ENCODE measurements at regions not wholly inside any gene's neighbourhood (a gene's known extent, or its start where the extent isn't known, plus 50 kb on each side); places are given as distances from the start of the nearest gene placed in this dataset.

DNA sequence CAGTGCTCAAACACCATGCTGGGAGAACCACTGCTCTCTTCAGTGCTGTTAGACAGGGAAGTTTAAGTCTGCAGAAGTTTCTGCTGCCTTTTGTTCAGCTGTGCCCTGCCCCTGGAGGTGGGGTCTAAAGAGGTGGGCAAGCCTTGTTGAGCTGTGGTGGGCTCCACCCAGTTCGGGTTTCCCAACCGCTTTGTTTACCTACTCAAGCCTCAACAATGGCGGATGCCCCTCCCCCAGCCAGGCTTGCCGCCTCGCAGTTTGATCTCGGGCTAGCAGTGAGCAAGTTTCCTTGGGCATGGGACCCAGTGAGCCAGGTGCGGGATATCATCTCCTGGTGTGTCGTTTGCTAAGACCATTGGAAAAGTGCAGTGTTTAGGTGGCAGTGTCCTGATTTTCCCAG is 670.2 kb upstream of the ALCAM start:
- no peak overlapping the region for H3K4me3 ChIP-seq (ENCODE audit: low read depth, low read length)
- DNase-seq (ENCODE audit: low read depth), result no peak
- TF ChIP-seq, protein P1, sequence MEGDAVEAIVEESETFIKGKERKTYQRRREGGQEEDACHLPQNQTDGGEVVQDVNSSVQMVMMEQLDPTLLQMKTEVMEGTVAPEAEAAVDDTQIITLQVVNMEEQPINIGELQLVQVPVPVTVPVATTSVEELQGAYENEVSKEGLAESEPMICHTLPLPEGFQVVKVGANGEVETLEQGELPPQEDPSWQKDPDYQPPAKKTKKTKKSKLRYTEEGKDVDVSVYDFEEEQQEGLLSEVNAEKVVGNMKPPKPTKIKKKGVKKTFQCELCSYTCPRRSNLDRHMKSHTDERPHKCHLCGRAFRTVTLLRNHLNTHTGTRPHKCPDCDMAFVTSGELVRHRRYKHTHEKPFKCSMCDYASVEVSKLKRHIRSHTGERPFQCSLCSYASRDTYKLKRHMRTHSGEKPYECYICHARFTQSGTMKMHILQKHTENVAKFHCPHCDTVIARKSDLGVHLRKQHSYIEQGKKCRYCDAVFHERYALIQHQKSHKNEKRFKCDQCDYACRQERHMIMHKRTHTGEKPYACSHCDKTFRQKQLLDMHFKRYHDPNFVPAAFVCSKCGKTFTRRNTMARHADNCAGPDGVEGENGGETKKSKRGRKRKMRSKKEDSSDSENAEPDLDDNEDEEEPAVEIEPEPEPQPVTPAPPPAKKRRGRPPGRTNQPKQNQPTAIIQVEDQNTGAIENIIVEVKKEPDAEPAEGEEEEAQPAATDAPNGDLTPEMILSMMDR (conservative IDR thresholded peaks at IDR 0.05; ENCODE audit: low read depth, low read length), result no peak

DNA sequence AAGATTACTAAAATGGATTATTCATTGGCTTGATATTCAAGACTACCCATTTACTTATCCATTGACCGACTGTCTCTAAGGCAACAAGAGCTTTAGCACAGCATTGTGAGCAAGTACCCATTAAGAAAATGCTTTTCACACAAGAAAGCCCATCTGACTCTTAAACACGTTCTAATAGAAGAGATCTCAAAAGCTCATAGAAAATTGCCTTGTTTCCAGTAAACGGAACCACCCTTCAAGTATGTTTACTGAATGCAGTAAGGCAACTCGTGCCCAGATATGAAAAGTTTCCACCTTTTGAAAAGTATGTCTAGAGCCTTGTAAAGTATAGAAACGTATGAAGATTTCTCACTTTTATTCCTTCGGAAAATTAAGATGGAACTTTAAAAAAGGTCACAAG is 655.3 kb upstream of the ALCAM start:
- DNase-seq (ENCODE audit: low read depth), result no peak
- TF ChIP-seq, protein P1 (conservative IDR thresholded peaks at IDR 0.05; ENCODE audit: low read depth, low read length), result no peak
- H3K4me3 ChIP-seq (ENCODE audit: low read depth, low read length), result no peak overlapping the region

DNA sequence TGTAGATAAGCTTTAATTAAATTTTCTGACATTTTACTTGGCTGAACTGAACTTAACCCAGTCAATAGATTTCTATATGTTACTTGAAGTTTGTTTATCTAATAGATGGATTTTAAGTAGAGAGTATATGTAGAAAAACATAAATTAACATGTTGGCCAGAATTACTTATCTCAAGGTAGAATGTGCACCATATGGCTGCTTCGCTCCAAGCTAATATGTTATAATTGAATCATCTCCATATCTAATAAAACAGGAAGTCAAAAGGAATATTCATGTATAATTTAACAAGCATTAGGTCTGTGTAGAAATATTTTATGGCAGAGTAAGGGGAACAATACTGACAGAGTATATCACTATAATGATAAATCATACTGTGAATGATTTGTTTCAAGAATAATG is 650.7 kb upstream of the ALCAM start:
- H3K4me3 ChIP-seq (ENCODE audit: low read depth, low read length), result no peak overlapping the region
- TF ChIP-seq, protein P1 (conservative IDR thresholded peaks at IDR 0.05; ENCODE audit: low read depth, low read length), result no peak
- no peak for DNase-seq (ENCODE audit: low read depth)

DNA sequence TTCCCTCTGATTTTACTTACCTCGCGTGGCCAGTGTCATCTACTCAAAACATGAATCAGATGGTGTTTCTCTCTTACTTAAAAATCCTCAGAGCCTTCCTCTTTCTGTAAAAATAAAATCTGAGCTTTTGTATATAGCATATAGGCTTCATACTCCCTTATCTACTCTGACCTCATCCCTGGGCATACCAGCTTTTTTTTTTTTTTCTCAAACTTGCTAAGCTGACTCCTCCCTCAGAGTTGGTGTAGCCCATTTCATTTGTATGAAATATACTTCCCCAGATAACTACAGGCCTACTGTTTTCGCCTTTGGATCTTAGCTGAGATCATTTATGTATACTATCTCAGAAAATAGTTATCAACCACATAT is 648.9 kb upstream of the ALCAM start:
- DNase-seq (ENCODE audit: low read depth), result peak; percentile 48
- H3K4me3 ChIP-seq (ENCODE audit: low read depth, low read length), result no peak overlapping the region
- TF ChIP-seq, protein P1 (conservative IDR thresholded peaks at IDR 0.05; ENCODE audit: low read depth, low read length), result no peak

DNA sequence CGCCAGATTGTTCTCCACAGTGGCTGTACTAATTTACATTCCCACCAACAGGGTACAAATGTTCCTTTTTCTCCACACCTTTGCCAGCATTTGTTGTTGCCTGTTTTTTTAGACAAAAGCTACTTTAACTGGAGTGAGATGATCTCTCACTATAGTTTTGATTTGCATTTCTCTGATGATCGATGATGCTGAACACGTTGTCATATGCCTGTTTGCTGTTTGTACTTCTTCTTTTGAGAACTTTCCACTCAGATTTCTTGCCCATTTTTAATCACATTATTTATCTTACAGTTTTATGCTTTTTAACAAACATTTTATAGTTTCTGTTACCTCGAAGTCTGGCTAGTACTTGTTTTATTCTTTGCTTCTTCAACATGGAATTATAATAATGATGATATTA is 643.7 kb upstream of the ALCAM start:
- H3K4me3 ChIP-seq (ENCODE audit: low read depth, low read length), result no peak overlapping the region
- DNase-seq (ENCODE audit: low read depth), result no peak
- TF ChIP-seq, protein P1 (conservative IDR thresholded peaks at IDR 0.05; ENCODE audit: low read depth, low read length), result no peak

DNA sequence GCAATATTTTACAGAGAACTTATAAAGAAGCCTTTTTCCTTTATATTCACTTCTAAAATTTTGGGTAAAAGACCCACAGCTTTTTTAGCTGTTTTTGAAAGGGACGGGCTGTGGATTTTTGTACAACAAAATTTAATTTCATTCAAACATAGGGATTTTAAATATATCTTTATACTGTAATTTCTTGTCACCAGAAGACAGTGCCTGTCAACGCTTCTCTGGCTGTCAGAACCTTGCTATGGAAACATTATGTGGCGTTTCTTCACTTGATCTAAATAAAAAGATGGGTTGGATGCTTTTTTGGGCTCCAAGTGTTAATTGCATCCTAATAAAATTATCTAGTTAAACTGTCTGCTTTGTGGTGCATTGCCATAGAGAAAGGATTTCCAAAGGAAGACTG is 635.6 kb upstream of the ALCAM start:
- DNase-seq (ENCODE audit: low read depth), result no peak
- no peak overlapping the region for H3K4me3 ChIP-seq (ENCODE audit: low read depth, low read length)
- TF ChIP-seq, protein P1 (conservative IDR thresholded peaks at IDR 0.05; ENCODE audit: low read depth, low read length), result no peak

DNA sequence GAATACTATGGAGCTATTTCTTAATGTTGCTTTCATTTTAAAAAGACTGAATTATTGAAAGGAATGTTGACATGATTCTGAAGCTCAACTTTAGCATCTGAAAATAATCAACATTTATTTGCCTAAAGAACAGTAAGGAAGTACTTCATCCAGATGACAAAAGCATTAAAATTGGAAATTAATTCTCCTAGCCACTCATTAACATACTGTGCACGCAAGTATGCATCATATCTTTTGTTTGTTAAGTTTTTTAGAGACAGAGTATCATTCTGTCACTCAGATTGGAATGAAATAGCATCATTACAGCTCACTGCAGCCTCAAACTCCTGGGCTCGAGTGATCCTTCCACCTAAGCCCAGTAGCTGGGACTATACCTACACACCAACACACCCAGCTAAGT is 632.1 kb upstream of the ALCAM start:
- no peak overlapping the region for H3K4me3 ChIP-seq (ENCODE audit: low read depth, low read length)
- TF ChIP-seq, protein P1 (conservative IDR thresholded peaks at IDR 0.05; ENCODE audit: low read depth, low read length), result no peak
- no peak for DNase-seq (ENCODE audit: low read depth)
